GM19025 (cell line): ENCODE measurements at regions not wholly inside any gene's neighbourhood (a gene's known extent, or its start where the extent isn't known, plus 50 kb on each side); places are given as distances from the start of the nearest gene placed in this dataset.

Source experiments
- ATAC-seq: cut with Tn5 transposase; IDR thresholded peaks from one replicate; pipeline ENCODE4 v1.9.1; 2021; ENCODE audit warnings: mild to moderate bottlenecking, low read depth, moderate library complexity; ENCODE audit not compliant: unreplicated experiment

DNA sequence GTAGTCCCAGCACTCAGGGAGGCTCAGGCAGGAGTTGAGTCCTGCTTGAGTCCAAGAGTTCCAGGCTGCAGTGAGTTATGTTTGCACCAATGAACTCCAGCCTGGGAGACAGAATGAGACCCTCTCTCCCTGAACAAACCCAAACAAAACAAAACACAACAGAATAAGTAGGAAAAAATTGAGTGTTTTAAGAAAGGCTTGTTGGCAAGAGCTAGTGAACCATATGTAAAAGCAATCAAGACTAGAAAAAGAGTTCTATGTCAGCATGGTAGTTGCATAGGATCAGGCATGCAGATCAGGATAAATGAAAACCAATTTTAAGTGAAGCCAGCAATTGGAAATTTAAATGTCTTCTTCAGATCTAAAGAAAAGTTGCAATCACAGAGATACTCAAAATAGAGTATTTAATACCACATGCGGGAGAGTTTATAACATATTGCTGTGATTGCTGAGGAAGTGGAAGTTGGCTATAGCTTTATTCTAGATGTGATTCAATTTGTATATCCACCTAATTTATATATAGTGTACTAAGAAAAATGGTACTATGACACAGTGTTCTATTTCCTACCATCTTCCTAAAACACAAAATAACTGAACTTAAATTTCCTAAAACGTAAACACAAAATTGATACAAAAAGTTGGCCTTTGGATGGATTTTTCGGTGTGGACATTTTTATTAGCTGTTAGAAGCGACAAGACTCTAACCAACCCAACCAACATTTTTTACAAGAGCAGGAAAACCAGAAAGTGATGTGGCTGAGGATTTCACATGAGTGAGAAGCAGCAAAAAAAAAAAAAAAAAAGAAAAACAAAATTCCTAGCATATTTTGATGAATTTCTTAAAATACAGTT lies 101.9 kb upstream of the ROBO1 start:
- ATAC-seq, result no peak

DNA sequence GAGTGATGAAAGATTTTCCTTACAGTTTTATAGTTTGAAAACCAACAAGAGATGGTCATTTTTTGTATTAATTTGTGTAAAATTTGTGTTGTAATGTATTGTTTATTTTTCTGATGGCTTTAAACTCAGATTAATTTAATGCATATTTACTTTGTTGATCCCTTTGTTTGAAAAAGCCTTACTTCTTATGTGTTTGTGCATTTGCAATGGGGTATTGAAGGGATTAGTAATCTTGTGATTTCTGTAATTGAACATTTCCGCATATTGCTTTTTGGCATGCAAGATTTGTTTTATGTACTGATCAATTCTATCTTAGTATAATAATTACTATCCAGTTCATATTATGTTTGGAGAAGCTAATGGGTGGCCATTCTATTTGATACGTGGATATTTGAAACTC lies 98.4 kb upstream of the ROBO1 start:
- ATAC-seq, result no peak

GRCh38 chr3:79864077-79864476 lies 96.3 kb upstream of the ROBO1 start:
- no peak for ATAC-seq

DNA sequence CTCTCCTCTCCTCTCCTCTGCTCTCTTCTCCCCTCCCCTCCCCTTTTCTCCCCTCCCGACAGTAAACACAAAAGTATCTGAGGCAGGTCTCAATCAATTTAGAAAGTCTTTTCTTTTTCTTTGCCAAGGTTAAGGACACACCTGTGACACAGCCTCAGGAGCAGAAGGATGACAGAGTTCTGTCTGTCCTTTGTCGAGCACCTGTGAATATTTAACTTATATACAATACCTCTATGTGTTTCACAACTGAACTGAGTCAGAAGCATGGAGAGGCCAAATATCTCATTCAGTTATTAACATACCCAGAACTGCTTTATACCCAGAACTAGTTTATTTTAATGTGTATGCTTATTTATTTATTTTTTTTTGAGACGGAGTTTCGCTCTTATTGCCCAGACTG lies 81.1 kb upstream of the ROBO1 start:
- ATAC-seq, result no peak

GRCh38 chr3:79847928-79848327 lies 80.1 kb upstream of the ROBO1 start:
- ATAC-seq, result no peak

DNA sequence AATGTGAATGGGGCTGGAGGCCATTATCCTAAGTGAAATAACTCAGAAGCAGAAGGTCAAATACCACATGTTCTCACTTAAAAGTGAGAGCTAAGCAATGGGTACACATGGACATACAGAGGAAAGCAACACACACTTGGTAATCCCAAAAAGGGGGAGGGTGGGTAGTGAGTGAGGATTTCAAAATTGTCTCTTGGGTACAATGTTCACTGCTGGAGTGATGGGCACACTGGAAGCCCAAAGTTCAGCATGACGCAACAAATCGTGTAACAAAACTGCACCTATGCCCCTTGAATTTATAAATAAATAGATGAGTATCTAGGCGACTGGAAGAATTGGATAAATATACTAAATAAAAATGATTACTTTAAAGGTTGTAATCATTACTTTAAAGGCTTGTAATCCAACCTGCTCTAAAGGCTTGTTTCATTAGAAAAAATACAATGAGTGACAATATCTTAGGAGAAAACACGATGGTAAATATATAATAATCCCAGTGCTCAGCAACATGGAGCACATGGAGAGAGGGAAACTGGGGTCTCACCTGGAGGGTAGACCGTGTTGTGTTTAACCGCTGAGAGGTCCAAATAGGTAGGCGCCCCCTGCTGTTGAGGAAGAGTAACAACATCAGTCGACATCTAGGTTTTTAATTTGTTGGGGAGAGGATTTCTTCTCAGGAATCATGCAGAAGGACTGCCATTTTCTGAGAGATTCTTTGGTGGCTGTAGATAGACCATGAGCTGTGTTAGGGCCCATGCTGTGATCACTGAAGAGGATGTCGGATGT lies 78.5 kb upstream of the ROBO1 start:
- ATAC-seq, result no peak

DNA sequence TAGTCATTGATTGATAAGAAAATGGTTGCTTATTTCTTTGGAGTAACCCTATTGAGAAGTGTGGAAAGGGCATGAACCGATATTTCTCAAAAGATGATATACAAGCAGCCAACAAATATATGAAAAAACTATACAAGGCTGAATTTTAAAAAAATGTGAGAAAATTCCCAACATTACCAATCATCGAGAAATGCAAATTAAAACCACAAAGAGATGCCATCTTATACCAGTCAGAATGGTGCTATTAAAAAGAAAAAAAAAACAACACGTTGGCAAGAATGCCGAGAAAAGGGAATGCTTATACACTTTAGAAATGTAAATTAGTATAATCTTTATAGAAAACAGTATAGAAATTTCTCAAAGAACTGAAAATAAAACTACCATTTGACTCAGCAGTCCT lies 77.7 kb upstream of the ROBO1 start:
- ATAC-seq, result no peak

DNA sequence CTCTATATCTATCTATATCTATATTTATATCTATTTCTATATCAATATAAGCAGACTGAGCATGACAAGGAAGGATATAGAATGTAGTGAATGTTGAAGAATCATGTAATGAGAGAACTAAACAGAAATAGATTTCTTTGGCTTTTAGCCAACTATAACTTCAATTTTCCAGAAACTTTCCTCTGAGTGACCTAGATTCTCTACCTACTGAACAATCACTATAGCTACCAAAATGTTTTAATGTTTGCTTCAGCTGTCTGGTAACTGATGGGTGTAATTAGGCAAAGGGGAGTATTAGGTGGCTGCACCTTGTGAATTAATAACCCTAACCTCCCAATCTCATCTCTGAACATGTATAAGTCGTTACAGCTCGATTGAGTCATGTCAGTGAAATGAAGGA lies 76.4 kb upstream of the ROBO1 start:
- no peak for ATAC-seq

- no peak for ATAC-seq
Observed at GRCh38 chr3:79843180-79843579, 75.4 kb upstream of the ROBO1 start.

DNA sequence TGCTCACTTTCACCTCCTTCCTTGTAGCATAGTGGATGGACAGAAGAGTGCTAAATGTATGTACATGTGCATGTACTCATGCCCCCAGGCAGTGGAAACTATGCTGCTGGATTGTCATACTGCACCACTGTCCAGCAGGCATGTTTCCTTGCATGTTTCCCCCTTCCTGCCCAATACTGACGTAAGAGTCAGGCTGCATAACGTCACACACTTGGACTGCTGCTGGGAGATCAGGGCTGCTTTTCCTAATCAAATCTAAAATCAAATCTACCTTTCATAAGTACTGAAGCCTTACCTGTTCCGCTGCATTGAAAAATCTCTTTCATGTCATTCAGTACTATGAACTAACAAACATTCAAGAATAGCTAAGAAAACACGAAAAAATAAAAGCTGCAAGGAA lies 67.9 kb upstream of the ROBO1 start:
- no peak for ATAC-seq

DNA sequence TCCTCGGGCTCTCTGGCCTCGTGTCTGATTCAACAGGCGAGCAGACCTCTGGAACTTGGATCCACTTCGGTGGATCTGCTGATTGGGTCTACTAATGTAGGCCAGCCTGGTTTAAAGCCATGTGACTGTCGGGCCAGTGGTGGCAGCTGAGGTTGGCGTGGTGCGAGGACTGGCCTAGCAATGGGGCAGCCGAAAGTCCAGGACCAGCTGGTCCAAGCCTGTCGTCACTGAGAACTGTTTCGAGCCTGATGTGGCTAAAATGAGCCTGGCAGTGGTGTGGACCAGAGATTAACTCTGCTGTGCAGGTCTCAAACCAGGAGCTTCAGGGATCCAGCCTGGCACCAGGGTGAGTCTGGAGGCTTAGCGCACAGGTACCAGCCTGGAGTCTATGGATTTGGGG lies 56.4 kb upstream of the ROBO1 start:
- ATAC-seq, result no peak

GRCh38 chr3:79822076-79822475 lies 54.3 kb upstream of the ROBO1 start:
- no peak for ATAC-seq

- ATAC-seq, result no peak
Observed at GRCh38 chr3:79820089-79820488, 52.3 kb upstream of the ROBO1 start.

GRCh38 chr3:79818015-79818414 lies 50.2 kb upstream of the ROBO1 start:
- no peak for ATAC-seq
